ENCODE measurements at regions not wholly inside any gene's neighbourhood (a gene's known extent, or its start where the extent isn't known, plus 50 kb on each side); places are given as distances from the start of the nearest gene placed in this dataset.

DNA sequence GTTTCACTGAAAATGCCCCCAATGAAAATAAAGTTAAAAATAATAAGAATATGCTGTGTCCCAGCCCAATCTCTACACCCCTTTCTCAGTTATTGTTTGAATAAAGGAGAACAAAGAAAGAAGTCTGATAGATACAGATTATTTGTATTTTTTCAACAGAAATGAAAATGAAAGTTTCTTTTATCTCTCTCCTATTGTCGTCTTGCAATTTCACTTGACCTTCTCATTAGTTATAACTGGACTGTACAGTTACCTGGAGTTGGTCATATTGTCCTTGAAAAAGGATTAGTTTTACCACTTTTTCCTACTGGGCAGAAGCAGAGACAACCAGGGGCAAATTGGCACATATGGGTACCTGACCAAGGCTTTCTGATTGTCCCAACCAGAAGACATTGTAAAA, 440.0 kb downstream of the PDCD6IP start:
- intact Hi-C loops (cut with micrococcal nuclease): no loop called here
- Mint-ChIP-seq H3K9me3 (no peaks in the 10 kb centered on the region), H3K27ac (no peak overlapping the region), H3K36me3 (ENCODE audit: low read depth) (no peaks in the 10 kb centered on the region), H3K27me3 (ENCODE audit: insufficient read depth) (peaks cover 3% of the 10 kb centered on the region), H3K4me1 (ENCODE audit: low read depth) (no peaks in the 10 kb centered on the region), H3K4me3 (no peak overlapping the region)
- no peak for DNase-seq (ENCODE audit: low spot score)

DNA sequence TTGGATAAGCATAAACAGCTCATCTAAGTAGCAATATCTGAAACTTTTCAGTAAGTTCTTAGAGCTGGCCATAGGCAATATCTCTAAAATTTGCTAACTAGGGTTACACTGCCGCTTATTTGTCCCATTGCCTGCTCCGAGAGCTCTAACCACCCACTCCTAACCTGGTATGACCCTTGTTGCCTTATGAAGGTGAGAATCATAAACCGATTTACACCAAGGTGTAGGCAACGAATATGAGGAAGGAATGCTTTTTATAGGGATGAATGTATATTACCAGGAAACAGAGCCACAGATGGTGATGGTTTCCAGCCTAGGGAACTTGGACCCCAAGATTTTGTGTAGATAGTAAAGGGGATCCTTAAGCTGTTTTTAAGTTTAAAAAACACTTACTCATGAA, 440.9 kb downstream of the PDCD6IP start:
- Mint-ChIP-seq H3K4me1 (ENCODE audit: low read depth) (no peaks in the 10 kb centered on the region), H3K27me3 (ENCODE audit: insufficient read depth) (peaks cover 3% of the 10 kb centered on the region), H3K9me3 (no peaks in the 10 kb centered on the region), H3K4me3 (no peak overlapping the region), H3K27ac (no peak overlapping the region), H3K36me3 (ENCODE audit: low read depth) (no peaks in the 10 kb centered on the region)
- DNase-seq (ENCODE audit: low spot score): no peak
- intact Hi-C loops (cut with micrococcal nuclease): no loop called here

DNA sequence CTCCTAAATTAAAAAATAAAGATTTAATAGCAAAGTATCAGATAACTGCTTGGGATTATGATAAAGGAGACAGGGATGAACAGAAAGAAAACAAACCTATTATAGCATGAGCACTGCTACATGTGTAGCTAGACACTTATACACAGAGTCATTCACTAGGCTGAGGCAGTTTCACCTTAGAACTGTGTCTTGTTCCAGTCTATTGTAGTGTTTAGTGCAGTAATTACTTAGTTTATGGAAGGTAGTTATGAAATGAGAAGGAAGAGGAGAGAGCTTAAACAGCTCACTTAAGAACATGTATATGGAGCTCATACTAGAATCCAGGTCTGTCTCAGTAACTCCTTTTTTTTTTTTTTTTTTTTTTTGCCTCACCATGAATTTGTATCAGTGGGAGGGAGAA, 441.4 kb downstream of the PDCD6IP start:
- H3K9me3 Mint-ChIP-seq: no peaks in the 10 kb centered on the region
- H3K36me3 Mint-ChIP-seq (ENCODE audit: low read depth): no peaks in the 10 kb centered on the region
- no peaks in the 10 kb centered on the region for H3K4me1 Mint-ChIP-seq (ENCODE audit: low read depth)
- no peak overlapping the region for H3K27ac Mint-ChIP-seq
- H3K27me3 Mint-ChIP-seq (ENCODE audit: insufficient read depth): peaks cover 3% of the 10 kb centered on the region
- H3K4me3 Mint-ChIP-seq: no peak overlapping the region
- no peak for DNase-seq (ENCODE audit: low spot score)
- intact Hi-C loops (cut with micrococcal nuclease): no loop called here

DNA sequence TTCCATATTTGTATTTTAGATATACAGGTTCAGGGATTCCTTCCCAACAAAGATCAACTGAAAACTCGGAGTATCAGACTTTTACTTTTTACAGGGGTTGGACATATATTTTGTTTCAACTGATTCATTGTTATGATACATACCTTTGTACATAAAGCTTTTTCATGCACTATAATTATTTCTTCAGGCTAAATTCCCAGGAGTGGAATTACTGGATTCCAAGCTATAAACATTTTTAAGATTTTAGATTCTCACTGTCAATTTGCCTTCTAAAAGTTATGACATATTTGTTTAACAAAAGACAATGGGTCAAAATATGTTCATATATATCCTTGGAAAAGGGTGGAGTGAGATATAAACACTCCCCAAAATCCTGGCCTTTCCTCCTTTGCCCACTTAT, 449.0 kb downstream of the PDCD6IP start:
- intact Hi-C loops (cut with micrococcal nuclease): no loop called here
- H3K9me3 Mint-ChIP-seq: no peaks in the 10 kb centered on the region

DNA sequence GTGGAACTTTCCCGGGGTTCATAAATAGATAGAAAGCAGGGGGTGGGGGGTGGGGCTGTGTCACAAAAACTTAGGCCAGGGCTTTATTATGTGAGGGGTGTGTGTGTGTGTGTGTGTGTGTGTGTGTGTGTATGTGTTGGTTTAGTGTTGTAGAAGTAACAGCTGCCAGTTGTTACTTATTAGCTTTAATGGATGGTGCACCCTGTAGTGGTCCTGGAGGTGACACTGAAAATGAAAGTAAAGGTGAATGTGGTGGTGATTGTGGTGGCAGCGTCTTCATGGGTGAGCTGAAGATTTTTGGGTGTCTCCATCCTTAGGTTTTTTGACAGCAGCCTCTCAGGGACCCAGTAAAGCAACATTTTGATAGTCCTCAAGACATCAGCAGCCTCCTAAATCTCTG, 449.9 kb downstream of the PDCD6IP start:
- no peak overlapping the region for H3K27ac Mint-ChIP-seq
- H3K27me3 Mint-ChIP-seq (ENCODE audit: insufficient read depth): no peaks in the 10 kb centered on the region
- no peaks in the 10 kb centered on the region for H3K36me3 Mint-ChIP-seq (ENCODE audit: low read depth)
- no peak overlapping the region for H3K4me3 Mint-ChIP-seq
- no peaks in the 10 kb centered on the region for H3K9me3 Mint-ChIP-seq
- peaks cover 7% of the 10 kb centered on the region for H3K4me1 Mint-ChIP-seq (ENCODE audit: low read depth)
- intact Hi-C loops (cut with micrococcal nuclease): no loop called here
- DNase-seq (ENCODE audit: low spot score): no peak

More for the DNA sequence above, 449.0 kb downstream of the PDCD6IP start:
- no peak overlapping the region for H3K4me3 Mint-ChIP-seq
- no peaks in the 10 kb centered on the region for H3K36me3 Mint-ChIP-seq (ENCODE audit: low read depth)
- no peak overlapping the region for H3K27ac Mint-ChIP-seq
- H3K27me3 Mint-ChIP-seq (ENCODE audit: insufficient read depth): no peaks in the 10 kb centered on the region
- H3K4me1 Mint-ChIP-seq (ENCODE audit: low read depth): peaks cover 7% of the 10 kb centered on the region
- no peak for DNase-seq (ENCODE audit: low spot score)

DNA sequence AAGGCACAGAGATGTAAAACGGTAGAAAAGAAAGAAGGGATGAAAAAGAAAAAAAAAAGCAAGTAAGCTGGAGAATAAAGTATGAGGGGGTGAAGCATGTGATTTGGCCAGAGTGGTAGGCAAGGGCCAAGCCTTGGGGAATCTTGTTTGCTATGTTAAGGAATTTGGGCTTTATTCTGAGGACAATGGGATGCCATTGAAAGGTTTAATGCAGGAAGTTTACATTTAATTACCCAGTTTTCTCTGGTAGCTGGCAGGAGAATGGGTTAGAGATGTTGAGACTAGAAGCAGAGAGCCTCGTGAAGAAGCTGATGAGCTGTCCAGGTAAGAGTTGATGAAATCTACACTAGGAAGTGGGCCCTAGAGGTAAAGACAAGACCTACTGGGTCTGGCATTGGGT, 455.9 kb downstream of the PDCD6IP start:
- Mint-ChIP-seq H3K4me3 (no peak overlapping the region), H3K27me3 (ENCODE audit: insufficient read depth) (peaks cover 1% of the 10 kb centered on the region), H3K36me3 (ENCODE audit: low read depth) (no peaks in the 10 kb centered on the region), H3K9me3 (no peaks in the 10 kb centered on the region), H3K27ac (no peak overlapping the region), H3K4me1 (ENCODE audit: low read depth) (no peaks in the 10 kb centered on the region)
- DNase-seq (ENCODE audit: low spot score): no peak
- intact Hi-C loops (cut with micrococcal nuclease): no loop called here

DNA sequence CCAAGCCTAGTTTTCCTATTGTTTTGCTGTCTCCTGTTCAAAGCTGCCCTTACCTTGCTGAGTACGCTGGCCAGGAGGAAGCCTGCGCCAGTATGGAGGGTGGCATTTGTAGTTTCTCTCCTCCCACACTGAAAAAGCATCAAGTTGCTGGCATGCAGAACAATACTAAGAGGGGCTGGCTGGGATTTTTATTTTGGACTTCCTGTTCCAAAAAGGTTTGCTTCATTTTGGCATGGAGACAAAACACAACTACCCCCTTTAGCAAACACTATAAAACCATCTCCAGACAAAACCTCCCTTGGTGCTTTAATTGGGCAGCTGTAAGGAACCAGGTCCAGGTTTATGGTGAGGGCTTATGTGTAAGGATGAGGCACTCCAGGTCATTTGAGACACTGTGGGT, 457.6 kb downstream of the PDCD6IP start:
- Mint-ChIP-seq H3K27me3 (ENCODE audit: insufficient read depth) (peaks cover 1% of the 10 kb centered on the region), H3K36me3 (ENCODE audit: low read depth) (no peaks in the 10 kb centered on the region), H3K4me1 (ENCODE audit: low read depth) (no peaks in the 10 kb centered on the region), H3K4me3 (no peak overlapping the region), H3K27ac (no peak overlapping the region), H3K9me3 (no peaks in the 10 kb centered on the region)
- DNase-seq (ENCODE audit: low spot score): no peak
- intact Hi-C loops (cut with micrococcal nuclease): no loop called here

DNA sequence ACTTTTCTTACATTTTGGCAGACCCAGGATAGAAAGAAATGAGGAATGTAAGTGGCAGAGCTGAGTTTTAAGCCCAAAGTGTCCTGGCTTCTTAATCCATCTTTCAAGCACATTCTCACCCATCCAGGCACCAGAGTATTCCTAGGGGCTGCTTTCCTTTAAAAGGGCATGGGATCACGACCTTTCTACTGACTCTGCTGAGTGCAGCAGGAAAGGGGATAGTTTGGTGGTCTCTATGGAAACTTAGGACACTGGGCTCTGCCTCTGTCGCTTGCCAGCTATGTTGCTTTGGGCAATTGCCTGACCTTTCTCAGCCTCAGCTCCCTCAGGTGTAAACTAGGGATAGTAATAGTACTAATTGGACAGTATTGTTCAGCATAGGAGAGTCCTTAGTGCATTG, 458.4 kb downstream of the PDCD6IP start:
- no peaks in the 10 kb centered on the region for H3K4me1 Mint-ChIP-seq (ENCODE audit: low read depth)
- H3K27me3 Mint-ChIP-seq (ENCODE audit: insufficient read depth): peaks cover 1% of the 10 kb centered on the region
- intact Hi-C loops (cut with micrococcal nuclease): no loop called here
- H3K9me3 Mint-ChIP-seq: no peaks in the 10 kb centered on the region
- no peak overlapping the region for H3K4me3 Mint-ChIP-seq
- no peak for DNase-seq (ENCODE audit: low spot score)
- no peak overlapping the region for H3K27ac Mint-ChIP-seq
- no peaks in the 10 kb centered on the region for H3K36me3 Mint-ChIP-seq (ENCODE audit: low read depth)

DNA sequence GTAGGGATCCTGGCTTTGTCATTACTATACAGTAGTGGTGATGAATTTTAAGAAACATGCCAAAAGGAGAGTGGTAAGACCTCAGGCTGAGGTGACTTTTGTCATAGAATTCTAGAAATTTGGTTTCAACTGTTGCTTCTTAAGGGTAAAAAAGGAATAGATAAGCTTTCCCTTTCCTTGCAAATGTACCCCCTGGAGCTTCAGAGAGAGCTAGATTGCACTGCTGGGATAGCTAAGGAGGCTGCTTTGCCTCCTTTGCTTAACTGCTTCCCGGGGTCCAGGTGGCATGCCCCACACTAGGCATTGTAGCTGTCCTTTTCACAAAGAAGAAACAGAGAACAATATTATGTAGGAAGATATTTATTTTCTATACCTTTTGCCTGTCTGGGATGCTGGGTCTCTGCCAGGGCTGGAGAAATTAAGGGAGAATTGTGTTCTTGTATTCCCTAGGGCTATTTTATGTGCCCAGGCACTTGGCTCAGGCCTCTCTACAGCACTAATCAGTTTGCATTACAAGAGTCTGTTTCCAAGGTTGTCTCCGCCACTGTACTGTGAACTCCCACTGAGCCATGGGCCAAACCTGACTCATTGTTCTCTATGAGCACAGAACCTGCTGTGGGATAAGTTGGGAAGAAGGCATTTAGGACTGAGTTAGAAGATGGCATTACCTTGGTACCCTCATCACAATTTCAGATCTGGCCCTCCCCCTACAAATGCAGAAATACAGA, 460.0 kb downstream of the PDCD6IP start:
- Mint-ChIP-seq H3K27ac (no peak overlapping the region), H3K4me3 (no peak overlapping the region), H3K36me3 (ENCODE audit: low read depth) (no peaks in the 10 kb centered on the region), H3K27me3 (ENCODE audit: insufficient read depth) (peaks cover 1% of the 10 kb centered on the region), H3K4me1 (ENCODE audit: low read depth) (no peaks in the 10 kb centered on the region), H3K9me3 (no peaks in the 10 kb centered on the region)
- intact Hi-C loops (cut with micrococcal nuclease): no loop called here
- no peak for DNase-seq (ENCODE audit: low spot score)

DNA sequence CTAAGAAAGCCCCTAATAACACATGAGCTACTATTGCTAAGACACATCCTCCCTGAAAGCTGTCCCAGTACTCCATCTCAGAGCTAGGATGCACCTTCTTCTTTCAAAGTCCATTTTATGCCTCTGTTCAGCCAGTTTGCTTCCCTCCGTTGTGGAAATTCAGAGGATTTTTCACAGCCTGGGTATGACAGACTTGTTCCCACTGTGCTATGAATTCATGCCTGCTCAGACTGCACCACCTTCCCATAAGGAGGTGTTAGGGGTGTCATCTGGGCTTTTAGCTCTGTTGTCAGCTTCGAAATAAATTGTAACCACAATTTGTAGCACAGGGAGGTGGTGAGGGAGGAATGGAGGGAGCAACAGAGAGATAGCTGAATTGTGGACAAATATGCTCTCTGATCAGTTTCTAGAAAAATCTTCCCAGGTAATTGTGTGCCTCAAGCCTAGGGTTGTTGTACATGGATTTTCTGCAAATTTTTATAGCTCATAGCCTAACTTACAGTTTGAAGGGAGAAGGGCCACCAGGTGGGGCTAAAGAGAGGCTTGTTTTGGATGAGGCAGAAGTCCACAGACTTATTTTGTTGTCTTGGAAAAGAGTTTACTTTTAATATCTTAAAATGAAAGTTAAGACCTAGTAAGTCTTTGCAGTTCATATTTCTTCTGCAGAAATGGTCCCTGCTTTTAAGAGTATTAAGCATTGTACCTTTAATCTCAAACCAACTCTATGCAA, 462.0 kb downstream of the PDCD6IP start:
- no peaks in the 10 kb centered on the region for H3K36me3 Mint-ChIP-seq (ENCODE audit: low read depth)
- no peak overlapping the region for H3K4me3 Mint-ChIP-seq
- no peak overlapping the region for H3K27ac Mint-ChIP-seq
- no peaks in the 10 kb centered on the region for H3K4me1 Mint-ChIP-seq (ENCODE audit: low read depth)
- H3K9me3 Mint-ChIP-seq: no peaks in the 10 kb centered on the region
- H3K27me3 Mint-ChIP-seq (ENCODE audit: insufficient read depth): no peaks in the 10 kb centered on the region
- intact Hi-C loops (cut with micrococcal nuclease): no loop called here
- DNase-seq (ENCODE audit: low spot score): no peak

DNA sequence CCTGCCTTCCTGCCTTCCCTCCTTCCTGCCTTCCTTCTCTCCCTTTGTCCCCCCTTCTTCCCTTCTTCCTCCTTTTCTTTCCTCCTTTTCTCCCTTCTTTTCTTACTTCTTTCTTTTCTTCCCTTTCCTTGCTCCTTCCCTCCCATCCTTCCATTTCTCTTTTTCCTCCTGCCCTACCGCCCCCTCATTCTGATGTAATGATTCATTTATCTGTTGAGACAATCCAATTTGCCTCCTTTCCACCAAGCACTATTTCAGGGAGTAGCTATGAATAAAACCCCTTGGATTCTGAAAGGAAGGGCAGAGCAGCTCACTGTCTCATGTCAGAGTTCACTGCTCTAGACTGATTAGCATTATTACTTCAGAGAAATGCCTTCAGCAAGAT, 462.6 kb downstream of the PDCD6IP start:
- H3K9me3 Mint-ChIP-seq: no peaks in the 10 kb centered on the region
- H3K4me3 Mint-ChIP-seq: no peak overlapping the region
- intact Hi-C loops (cut with micrococcal nuclease): no loop called here
- H3K27me3 Mint-ChIP-seq (ENCODE audit: insufficient read depth): peaks cover 4% of the 10 kb centered on the region
- no peak overlapping the region for H3K27ac Mint-ChIP-seq
- H3K4me1 Mint-ChIP-seq (ENCODE audit: low read depth): no peaks in the 10 kb centered on the region
- DNase-seq (ENCODE audit: low spot score): no peak
- no peaks in the 10 kb centered on the region for H3K36me3 Mint-ChIP-seq (ENCODE audit: low read depth)

DNA sequence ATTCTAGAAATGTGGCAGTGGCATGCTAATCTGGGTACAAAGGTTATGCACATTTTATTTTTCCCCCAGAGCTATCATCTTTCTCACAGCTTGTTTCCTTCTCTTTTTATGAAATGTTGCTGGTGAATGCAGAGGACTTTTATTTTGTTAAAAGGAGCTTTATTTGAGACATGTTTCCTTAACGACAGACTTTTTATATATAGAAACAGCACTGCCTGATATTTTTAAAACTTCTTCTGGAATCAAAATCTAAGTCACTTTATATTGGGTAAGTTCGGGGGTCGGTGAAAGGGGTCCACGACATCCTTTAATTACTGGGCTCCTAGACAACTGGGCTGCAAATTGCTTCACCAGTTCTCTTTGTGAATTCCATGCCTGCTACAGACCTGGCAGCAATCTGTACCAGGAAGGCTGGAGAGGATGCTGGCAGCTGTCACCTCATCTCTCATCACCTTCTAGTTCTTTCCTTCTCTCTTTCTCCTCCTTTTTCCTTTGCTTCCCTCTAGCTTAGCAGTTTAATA, 464.7 kb downstream of the PDCD6IP start:
- no peak for DNase-seq (ENCODE audit: low spot score)
- Mint-ChIP-seq H3K4me1 (ENCODE audit: low read depth) (no peaks in the 10 kb centered on the region), H3K27ac (no peak overlapping the region), H3K36me3 (ENCODE audit: low read depth) (no peaks in the 10 kb centered on the region), H3K27me3 (ENCODE audit: insufficient read depth) (peaks cover 4% of the 10 kb centered on the region), H3K4me3 (no peak overlapping the region), H3K9me3 (no peaks in the 10 kb centered on the region)
- intact Hi-C loops (cut with micrococcal nuclease): no loop called here

DNA sequence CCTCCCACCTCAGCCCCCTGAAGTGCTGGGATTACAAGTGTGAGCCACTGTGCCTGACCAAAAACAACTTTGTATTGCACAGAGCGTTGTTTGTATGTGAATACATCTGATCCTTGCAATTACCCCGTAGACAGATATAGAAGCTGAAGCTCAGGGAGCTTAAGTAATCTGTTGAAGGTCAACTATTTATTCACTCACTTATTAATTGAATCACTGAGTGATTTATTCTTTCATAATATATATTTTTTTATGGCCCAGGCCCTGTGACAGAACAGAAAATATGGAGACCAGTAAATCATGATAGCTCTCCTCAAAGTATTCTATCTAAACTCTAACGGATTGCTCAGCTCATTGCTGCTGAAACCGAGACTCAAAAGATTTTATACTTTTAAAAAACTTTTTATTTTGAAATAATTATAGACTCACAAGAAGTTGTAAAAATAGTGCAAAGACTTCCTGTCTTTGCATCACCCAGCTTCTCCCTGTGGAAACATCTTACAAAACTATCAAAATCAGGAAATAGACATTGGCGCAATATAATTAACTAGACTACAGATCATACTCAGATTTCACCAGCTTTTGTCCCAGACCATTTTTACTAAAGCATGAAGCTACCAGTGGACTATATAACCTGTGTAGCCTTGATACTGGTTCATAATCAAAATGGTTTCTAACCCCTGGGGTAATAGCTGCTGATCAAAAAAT, 466.1 kb downstream of the PDCD6IP start:
- H3K36me3 Mint-ChIP-seq (ENCODE audit: low read depth): no peaks in the 10 kb centered on the region
- H3K9me3 Mint-ChIP-seq: no peaks in the 10 kb centered on the region
- intact Hi-C loops (cut with micrococcal nuclease): no loop called here
- H3K4me3 Mint-ChIP-seq: no peak overlapping the region
- no peaks in the 10 kb centered on the region for H3K4me1 Mint-ChIP-seq (ENCODE audit: low read depth)
- DNase-seq (ENCODE audit: low spot score): no peak
- peaks cover 4% of the 10 kb centered on the region for H3K27me3 Mint-ChIP-seq (ENCODE audit: insufficient read depth)
- no peak overlapping the region for H3K27ac Mint-ChIP-seq
